Prostate gland (tissue), 2 donors: ENCODE measurements at regions not wholly inside any gene's neighbourhood (a gene's known extent, or its start where the extent isn't known, plus 50 kb on each side); places are given as distances from the start of the nearest gene placed in this dataset.

Source experiments
- POLR2AphosphoS5 ChIP-seq: sonication (generic); formaldehyde crosslinking; IDR thresholded peaks from one replicate; pipeline ENCODE4 v1.6.1; 2017; ENCODE audit warnings: antibody characterized with exemption
- TF ChIP-seq, protein P1 (sequence below), 4 experiments: fragments of 200-600 bp in 2 of 4; fragments of 450-650 bp in 2 of 4; sonication (generic) in 2 of 4; IDR thresholded peaks; 1 replicate in 3 of 4; 2 replicates in 1 of 4; pipeline ENCODE4 v1.5.1; 2016 to 2019; ENCODE audit warnings: antibody characterized with exemption in 4 of 4, mild to moderate bottlenecking in 2 of 4, moderate library complexity in 2 of 4

GRCh38 chr5:164191240-164191639 is 685.8 kb downstream of the MAT2B start:
- TF ChIP-seq, protein P1, sequence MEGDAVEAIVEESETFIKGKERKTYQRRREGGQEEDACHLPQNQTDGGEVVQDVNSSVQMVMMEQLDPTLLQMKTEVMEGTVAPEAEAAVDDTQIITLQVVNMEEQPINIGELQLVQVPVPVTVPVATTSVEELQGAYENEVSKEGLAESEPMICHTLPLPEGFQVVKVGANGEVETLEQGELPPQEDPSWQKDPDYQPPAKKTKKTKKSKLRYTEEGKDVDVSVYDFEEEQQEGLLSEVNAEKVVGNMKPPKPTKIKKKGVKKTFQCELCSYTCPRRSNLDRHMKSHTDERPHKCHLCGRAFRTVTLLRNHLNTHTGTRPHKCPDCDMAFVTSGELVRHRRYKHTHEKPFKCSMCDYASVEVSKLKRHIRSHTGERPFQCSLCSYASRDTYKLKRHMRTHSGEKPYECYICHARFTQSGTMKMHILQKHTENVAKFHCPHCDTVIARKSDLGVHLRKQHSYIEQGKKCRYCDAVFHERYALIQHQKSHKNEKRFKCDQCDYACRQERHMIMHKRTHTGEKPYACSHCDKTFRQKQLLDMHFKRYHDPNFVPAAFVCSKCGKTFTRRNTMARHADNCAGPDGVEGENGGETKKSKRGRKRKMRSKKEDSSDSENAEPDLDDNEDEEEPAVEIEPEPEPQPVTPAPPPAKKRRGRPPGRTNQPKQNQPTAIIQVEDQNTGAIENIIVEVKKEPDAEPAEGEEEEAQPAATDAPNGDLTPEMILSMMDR (IDR thresholded peaks at IDR 0.05), result no peak
- peak; percentile 84 for TF ChIP-seq POLR2AphosphoS5
